Right forelimb (tissue), 1 donor: ENCODE measurements at regions not wholly inside any gene's neighbourhood (a gene's known extent, or its start where the extent isn't known, plus 50 kb on each side); places are given as distances from the start of the nearest gene placed in this dataset.
"Not testable (repeated sequence)": the region's sequence is repeated elsewhere in the genome, so short reads cannot be mapped to it uniquely, and the experiment has no call there.

Experiments
- DNase-seq: peaks from one replicate; pipeline ENCODE4 v3.0.0-alpha.2; 2018

GRCh38 chr14:28820677-28821076 lies 54.1 kb downstream of the FOXG1 start:
- no peak for DNase-seq

- DNase-seq = no peak
Observed at GRCh38 chr14:28821993-28822392, 55.4 kb downstream of the FOXG1 start.

GRCh38 chr14:28823245-28823644 lies 56.7 kb downstream of the FOXG1 start:
- DNase-seq = no peak

- no peak for DNase-seq
Observed at GRCh38 chr14:28830115-28830534, 63.5 kb downstream of the FOXG1 start.

- no peak for DNase-seq
Observed at GRCh38 chr14:28831126-28831525, 64.5 kb downstream of the FOXG1 start.

GRCh38 chr14:28842569-28842968 lies 76.0 kb downstream of the FOXG1 start:
- DNase-seq = not testable (repeated sequence)

GRCh38 chr14:28867571-28867970 lies 101.0 kb downstream of the FOXG1 start:
- DNase-seq = no peak

- DNase-seq = no peak
Observed at GRCh38 chr14:28870033-28870564, 103.5 kb downstream of the FOXG1 start.

GRCh38 chr14:28875934-28876571 lies 109.5 kb downstream of the FOXG1 start:
- no peak for DNase-seq

GRCh38 chr14:28876572-28876945 lies 110.0 kb downstream of the FOXG1 start:
- no peak for DNase-seq

- DNase-seq = no peak
Observed at GRCh38 chr14:28877923-28878322, 111.3 kb downstream of the FOXG1 start.

- DNase-seq = no peak
Observed at GRCh38 chr14:28879573-28879996, 113.0 kb downstream of the FOXG1 start.

GRCh38 chr14:28886940-28887339 lies 120.4 kb downstream of the FOXG1 start:
- no peak for DNase-seq

GRCh38 chr14:28895389-28895788 lies 128.8 kb downstream of the FOXG1 start:
- DNase-seq = no peak

GRCh38 chr14:28896337-28896736 lies 129.8 kb downstream of the FOXG1 start:
- no peak for DNase-seq

- DNase-seq = no peak
Observed at GRCh38 chr14:28901631-28902030, 135.0 kb downstream of the FOXG1 start.

GRCh38 chr14:28902930-28903329 lies 136.3 kb downstream of the FOXG1 start:
- DNase-seq = no peak

GRCh38 chr14:28911521-28911920 lies 144.9 kb downstream of the FOXG1 start:
- no peak for DNase-seq

GRCh38 chr14:28913056-28913455 lies 146.5 kb downstream of the FOXG1 start:
- DNase-seq = no peak

GRCh38 chr14:28926122-28926521 lies 159.5 kb downstream of the FOXG1 start:
- DNase-seq = no peak

GRCh38 chr14:28931999-28932398 lies 165.4 kb downstream of the FOXG1 start:
- no peak for DNase-seq

- no peak for DNase-seq
Observed at GRCh38 chr14:28936601-28937000, 170.0 kb downstream of the FOXG1 start.

- no peak for DNase-seq
Observed at GRCh38 chr14:28941758-28942157, 175.2 kb downstream of the FOXG1 start.

- DNase-seq = no peak
Observed at GRCh38 chr14:28944605-28945004, 178.0 kb downstream of the FOXG1 start.

- no peak for DNase-seq
Observed at GRCh38 chr14:28946267-28946666, 179.7 kb downstream of the FOXG1 start.
